GM18511 (cell line): ENCODE measurements at regions not wholly inside any gene's neighbourhood (a gene's known extent, or its start where the extent isn't known, plus 50 kb on each side); places are given as distances from the start of the nearest gene placed in this dataset.

Source experiments
- ATAC-seq: cut with Tn5 transposase; IDR thresholded peaks from one replicate; pipeline ENCODE4 v1.9.1; 2021; ENCODE audit warnings: mild to moderate bottlenecking, moderate library complexity; ENCODE audit not compliant: unreplicated experiment

DNA sequence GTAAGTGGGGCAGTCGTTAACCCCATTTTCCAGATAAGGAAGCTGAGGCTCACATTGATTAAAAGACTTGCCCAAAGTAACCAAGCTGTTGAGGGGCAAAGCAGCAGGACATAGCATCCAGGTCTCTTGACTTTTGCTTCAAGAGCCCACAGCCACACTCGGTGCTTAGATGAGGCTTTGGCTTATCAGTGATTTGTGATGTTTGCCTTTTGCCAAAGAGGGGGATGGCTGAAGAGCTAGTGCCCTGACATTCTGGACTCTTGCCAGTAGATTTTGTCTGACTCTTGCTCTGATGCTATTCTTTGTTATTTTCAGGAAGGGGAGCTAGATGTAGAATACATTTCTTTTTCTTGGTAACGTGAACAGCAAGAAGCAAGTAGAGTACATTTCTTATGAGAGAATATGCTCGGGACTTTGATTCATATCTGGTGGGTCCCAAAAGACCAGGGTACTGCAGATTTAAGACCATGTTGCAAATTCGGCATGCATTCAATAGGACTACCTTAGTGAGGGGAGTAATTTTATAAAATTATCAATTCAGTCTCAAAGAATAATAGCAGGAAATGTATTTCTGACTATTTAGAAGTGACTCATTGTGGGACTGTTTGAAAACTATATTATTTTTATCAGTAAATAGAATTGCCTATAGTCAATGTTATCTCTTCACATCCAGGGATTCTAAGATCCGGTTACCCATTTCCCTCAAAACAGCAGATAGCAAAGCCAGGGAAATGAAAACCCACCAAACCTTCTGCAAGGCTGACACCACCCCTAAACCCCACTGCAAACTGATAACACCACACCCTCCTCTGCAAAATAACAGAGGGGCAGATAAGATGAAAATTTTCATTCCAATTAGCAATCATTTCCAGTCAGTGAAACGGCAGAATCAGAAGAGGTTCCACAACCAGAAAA is 180.0 kb upstream of the BMPER start:
- ATAC-seq: no peak

DNA sequence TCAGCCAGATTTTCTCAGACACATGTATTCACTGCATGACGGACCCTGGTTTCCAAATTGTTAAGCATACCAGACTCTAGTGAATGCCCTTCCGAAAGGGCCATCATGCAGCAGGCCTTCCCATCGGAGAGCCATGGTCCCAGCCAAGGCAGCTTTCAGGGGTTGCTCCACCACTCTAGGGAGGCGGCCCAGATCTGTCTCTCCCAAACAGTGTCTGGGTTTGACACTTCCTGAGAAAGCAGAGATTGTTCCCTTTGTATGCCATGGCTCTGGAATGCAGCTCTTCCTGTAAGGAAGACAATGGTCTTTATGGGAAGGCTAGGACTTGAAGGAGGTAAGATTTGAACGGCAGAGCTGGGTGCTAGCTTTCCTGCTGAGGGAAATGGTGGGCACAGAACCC is 178.8 kb upstream of the BMPER start:
- no peak for ATAC-seq

DNA sequence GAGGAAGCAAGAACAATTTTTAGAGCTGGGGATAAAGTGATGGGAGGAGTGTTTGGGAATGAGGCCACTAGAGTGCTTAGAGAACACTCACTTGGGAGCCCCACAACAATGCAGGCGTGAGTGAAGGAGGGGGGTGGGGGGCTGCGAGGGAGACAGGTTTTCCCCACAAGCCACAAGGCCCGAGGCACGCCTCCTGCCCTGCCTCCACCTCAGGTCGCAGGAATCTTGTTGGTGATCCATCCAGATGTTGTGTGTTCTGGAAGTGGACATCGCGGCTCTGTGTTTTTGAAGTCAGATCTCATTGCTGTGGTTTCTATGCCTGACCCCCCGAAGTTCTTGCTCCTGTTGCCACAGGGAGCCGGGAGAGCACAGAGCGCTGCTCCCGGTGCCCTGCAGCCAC is 178.0 kb upstream of the BMPER start:
- ATAC-seq: no peak

DNA sequence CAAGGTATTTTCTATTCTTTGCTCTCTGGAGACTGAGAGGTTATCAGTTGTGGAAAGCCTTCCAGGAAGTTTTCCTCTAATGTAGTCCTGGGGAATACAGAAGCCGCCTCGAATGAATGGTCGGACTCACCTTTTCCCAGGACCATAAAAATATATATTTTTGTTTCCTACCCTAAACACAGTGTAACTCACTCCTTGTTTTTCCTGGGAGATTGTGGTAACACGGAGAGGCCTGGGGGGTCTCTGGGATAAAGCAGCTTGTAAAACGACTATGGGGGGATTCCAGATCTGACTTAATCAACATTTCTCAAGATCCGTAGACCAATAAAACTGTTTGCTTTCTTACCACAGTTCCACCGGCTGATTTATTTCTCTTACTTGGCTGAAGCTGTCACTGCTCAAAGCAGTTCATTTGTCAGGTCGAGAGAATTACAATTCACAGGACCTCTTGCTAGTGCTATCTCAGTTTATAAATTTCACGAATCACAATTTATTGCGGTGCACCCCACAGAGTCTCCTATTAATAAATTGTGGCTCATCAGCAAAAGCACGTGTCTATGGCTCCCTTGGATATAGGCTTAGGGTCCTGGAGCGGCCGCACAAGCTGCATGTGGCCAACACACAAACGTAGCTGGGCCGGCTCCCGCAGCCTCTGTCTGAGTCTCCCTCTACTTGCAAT is 176.3 kb upstream of the BMPER start:
- ATAC-seq: no peak

DNA sequence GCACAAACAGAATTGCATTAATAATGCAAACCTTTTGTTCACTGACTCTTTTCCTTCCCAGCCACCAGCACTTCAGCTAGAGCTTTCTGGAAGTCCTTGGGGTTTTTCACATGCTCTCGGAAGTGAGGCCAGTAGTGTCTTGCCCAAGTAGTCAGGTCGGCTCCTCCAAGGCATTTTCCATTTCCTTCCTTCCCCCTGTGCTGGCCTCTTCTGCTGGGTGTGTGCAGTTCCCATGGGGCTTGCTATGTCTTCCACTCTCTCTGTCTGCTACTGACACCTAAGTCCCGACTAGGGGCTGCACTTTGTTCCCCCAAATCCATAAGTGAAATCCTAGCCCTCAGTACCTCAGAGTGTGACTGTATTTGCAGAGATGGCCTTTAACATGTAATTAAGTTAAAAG is 175.6 kb upstream of the BMPER start:
- ATAC-seq: no peak

DNA sequence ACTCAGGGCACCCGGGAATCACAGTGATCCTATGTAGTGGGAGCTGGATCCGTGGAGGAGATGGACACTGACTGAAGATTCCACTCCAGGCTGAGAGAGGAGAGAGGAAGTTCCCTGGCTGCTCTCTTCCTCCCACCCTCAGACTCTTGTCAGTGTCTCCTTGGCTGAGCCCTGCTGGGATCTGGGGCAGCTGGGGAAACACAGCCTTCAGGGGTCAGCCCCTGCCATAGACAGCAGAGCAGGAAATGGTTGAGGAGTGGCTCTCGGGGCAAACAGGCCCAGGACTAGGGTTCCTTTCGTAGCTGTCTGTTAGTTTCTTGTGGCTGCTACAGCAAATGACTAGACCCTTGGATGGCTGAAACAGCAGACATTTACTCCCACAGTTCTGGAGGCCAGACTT is 174.4 kb upstream of the BMPER start:
- ATAC-seq: no peak

DNA sequence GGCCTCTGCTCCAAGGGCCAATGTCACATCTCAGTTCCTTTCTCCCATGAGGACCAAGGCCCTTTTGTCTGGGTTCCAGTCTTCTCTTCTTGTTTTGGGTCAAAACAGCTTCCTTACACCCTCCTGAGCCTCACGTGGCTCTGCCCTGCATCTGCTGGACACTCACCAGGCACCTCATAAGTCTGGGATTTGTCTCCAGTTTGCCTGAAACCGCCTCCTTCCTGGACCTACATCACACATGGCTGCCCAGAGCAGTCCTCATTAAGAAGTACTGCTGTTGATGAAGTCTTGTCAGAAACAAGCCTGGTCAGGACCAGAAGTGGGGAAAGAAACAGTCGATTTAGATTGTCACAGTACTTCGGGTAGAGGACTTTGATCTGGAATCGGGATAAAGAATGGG is 173.4 kb upstream of the BMPER start:
- ATAC-seq: no peak

DNA sequence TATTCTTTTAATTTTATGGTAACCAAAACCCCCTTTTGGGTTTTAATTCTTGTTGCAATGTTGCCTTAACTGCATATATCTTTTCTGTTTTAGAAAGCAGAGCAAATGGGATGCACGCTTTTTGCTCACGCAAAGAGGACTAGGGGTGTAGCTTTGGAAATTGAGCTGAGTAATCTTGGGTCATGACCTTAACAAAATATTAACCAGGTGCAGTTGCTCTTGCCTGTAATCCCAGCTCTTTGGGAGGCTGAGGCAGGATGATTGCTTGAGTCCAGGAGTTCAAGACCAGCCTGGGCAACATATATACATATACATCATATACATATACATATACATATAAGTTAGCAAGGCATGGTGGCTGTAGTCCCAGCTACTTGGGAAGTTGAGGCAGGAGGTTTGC is 172.9 kb upstream of the BMPER start:
- no peak for ATAC-seq

DNA sequence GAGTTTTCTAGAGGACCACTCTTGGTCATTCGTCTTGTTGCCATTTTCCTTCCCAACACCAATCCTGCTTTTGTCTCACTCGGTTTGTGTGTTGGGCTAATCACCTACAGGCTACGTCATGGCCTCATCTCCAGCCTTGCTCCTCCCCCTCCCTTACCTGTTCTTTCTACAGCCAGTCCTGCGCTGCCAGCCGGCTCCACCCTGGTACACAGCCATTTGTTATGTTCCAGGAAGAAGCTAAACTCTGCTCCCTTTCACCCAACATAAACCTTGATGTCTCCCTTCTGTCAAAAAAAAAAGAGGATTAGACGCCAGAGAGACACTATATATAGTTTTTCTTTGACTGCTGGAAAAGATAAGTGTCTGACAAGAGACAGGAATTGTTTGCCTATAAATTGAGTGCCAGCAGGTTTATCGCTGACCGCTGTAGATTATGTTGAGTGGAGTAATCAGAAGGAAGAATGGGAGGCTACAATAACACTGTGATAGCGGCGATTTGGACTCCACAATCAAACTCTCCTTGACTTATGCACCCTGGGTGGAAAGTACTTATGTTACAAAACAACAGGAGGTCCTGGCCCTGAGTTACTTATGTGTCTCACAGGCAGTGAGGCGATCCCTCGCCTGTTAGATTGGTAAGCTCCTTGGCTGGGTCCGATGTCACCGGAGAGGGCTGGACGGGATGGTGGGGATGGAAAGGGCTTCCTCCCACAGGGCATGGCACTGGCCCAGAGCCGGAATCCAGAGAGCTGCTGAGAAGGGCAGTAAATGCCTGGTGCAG is 171.3 kb upstream of the BMPER start:
- no peak for ATAC-seq

DNA sequence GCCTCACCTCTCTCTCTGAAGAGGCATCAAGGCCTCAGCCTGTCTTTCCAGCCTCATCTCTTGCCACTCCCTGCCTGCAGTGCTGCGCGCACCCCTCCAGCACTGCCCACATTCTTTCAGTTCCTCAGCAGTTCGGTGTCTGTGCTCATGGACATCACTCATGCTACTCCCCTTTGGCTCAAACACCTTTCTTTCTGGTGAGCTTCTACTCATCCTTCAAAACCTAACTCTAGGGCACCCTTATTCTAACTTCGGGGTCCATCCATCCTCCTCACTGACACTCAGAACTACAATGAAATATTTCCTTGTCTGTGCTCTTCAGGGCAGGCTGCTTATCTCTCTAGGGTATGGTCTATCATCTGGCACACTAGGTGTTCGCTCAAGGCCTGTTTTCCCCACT is 169.9 kb upstream of the BMPER start:
- ATAC-seq: no peak

DNA sequence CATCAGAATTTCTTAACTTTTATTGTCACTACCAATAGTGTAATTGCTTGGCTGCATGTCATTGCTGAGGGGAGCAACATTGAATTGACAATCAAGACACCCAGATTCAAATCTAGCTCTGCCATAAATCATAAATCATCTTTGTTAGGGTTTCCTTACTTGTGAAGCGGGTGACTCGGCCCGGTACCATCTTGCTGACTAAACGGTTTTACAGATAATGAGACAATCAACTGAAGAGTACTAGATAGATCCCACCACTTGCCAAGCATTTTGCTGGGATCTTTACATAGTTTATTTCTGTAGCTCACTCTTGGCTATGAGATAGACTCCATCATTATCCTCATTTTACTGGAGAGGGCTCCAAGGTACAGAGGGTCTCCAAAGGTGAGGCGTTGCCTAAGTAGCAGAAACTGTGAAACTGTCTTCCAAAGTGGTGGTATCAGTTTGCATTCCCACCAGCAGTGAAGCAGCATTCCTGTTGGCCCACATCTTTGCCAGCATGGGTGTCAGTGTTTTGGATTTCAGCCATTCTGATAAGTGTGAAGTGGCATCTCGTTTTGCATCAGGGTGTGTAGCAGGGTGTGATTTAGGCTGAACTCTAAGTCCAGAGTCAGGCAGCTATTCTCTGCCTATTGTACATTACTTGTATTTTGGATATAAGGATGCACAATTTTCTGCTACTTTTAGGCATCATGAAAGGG is 168.7 kb upstream of the BMPER start:
- ATAC-seq: no peak

DNA sequence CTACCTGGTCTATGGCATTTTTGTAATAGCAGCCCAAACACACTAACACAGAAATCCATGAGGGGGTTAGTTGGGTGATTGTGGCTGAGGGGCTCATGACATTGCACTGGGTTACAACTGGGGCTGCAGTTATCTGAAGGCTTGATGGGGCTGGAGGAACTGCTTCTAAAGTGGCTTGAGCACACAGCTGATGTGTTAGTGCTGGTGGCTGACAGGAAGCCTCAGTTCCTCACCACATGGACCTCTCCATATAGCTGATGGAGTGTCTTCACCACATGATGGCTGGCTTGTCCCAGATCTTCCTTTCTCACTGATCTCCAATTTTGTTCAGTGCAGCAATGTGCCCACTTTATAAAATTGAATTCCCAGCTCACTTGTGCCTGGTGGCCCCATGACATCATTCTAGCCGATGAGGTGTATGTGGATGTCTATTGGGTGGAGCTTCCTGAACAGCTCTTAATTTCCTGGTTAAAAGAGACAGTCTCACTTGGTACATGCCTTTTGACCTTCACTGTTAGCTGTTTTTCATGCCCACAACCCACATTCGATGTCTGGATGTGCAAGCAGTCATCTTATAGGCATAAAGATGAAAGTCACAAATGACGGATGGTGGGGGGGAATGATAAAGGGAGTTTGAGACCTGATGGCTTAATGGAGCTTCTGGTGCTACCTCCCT is 166.9 kb upstream of the BMPER start:
- no peak for ATAC-seq

DNA sequence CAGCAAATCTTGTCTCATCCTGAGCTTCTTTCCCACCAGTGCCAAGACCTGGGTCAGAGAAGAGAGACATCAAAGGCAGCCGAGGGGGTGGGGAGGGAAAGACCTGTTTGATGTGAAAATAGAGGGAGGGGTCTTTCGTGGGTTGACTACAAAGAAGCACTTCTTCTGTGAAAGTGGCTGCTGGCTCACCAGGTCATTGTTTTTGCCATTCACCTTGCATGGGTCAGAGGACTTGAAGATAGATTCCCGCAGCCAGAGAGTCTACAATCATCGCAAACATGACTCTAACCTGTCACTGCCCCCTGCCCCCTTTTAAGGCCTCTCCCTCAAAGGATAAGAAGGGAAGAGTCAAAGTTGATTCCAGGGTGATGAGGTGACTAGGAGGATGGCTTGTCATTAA is 166.1 kb upstream of the BMPER start:
- ATAC-seq: no peak

DNA sequence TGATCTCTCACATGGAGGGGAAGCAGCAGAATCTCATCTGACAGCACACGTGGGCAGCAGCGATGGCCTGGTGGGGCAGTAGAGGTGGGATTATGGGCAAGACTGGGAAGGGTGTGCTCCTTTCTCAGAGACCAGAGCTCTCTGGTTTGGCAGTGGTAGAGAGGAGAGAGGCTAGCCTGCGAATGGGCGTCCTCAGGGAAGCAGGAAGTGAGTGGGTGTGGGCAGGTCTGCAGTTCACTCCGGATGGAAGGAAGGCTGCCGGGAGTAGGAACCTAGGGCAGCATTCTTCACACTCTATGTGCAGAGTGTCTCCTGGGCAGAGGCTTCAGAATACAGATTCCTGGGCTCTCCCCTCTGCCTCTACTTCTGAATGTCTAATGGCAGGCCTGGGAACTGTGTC is 162.8 kb upstream of the BMPER start:
- no peak for ATAC-seq

DNA sequence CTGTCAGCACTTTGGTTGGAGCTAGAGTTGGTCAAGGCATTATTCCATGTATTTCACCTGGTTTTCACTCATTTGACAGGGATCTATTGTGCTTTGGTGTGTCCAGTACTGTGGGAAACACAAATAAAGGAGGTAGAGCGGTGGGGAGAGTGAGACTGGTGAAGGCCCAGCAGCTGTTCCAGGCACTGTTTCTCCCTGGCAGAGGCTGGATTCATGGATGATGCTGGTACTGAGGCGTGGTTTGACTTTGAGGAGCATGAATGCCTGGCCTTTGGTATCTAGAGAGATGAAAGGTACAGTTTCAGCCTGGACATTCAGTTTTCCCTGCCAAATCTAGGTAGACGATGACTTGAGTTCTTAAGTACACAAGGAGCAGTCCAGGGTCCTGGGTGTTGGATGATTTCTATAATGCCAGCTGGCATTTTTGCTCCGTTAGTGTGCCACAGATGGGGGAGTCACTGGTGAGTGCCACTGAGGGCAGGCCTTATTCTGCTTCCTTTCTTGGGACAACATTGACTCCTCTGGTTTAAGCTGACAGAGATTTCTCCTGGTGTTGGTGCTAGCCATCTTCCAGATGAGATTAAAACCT is 162.2 kb upstream of the BMPER start:
- no peak for ATAC-seq

DNA sequence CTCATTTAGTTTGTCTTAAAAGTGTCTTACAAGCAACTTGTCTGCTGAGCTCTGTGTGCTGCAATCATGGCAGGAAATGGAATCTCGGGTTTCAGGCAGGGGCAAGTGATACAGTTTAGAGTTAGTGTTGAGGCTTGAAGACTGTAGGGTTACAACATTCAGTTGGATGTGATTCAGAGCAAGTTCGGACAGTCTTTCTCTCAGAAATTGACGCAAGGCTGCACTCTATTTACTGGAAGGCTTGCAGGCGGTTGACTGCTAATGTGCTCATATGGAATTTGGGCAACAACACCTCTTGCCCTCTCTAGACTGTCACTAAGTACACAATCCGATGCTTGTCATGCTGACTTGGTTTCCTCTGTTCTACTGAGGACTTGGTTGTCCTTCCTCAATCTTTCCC is 161.7 kb upstream of the BMPER start:
- no peak for ATAC-seq

DNA sequence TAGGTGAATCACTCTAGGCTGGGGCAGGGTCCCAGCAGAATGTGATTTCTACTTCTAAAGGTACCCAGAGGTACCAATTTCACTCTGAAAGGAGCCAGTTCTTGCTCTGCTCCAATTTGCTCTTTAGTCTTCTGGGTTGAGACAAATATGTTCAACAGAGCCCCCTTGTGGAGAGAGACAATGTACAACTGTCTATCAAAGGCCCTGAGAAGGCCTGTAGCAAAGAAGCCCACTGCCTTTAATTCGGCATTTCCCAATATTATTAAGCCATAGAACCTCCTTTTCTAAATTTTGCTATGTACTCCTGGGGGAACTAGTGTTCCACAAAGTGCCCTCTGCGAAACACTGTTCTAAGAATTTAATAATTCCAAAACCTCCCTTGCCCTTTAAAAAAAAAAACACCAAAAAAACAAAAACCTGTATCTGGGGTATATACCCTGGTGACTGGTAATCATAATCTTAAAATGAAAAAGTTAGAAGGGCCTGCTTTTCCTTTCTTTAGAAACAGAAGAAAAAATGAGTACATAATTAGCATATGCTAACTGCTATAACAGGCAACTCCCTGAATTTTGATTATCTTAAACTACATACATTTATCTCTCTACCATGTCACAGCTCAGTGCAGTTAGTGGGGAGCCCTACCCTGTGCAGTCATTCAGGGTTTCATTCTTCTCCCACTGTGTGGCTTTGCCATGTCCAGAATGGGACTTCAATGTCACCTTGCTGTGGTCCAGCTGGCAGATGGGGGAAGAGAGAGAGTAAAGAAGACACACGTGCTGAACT is 160.9 kb upstream of the BMPER start:
- no peak for ATAC-seq

DNA sequence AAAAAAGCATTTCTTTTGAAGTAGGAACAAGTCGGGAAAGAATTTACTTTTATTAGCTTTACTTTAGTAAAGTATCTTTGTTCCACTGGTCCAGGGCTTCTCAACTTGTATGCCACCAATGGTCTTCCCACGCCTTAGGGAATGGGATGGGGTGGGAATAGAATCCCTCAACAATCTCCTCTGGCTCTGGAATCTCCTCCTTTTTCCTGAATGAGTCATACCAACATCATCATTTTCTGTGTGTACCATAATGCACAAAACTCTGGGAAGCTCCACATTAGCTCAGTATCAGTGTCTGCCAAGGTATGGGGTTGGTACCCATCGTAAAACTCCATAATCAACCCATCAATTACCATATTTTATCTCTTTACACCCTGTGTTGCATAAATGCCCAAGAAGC is 159.4 kb upstream of the BMPER start:
- no peak for ATAC-seq

DNA sequence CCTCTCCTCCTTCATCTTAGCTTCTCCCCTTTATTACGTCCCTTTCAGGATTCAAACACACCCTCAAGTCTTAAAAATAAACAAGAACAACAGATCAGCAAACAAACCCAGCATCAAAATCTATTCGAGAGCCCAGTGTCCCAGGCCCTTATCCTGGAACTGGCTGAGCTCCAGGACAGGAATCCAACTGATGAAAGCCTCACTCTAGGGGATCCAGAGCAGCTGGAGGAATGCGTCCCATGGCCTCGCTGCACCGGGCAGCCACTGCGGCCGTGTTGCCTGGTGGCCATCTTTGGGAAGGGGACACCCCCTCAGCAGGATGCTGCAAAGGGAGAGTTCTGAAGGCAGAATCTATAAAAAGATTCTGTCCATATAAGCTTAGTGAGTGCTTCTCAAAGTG is 156.5 kb upstream of the BMPER start:
- ATAC-seq: no peak
